NB4 (cell line): ENCODE measurements at regions not wholly inside any gene's neighbourhood (a gene's known extent, or its start where the extent isn't known, plus 50 kb on each side); places are given as distances from the start of the nearest gene placed in this dataset.

Experiments used
- CTCF ChIP-seq: IDR thresholded peaks from one replicate; pipeline ENCODE4 v1.5.1; 2012; ENCODE audit warnings: low read depth, low read length
- POLR2A ChIP-seq: IDR thresholded peaks from 2 replicates; pipeline ENCODE4 v1.6.1; 2011; ENCODE audit warnings: mild to moderate bottlenecking; ENCODE audit not compliant: insufficient read length; ENCODE audit errors: extremely low read depth
- TF ChIP-seq, protein P1 (sequence below): IDR thresholded peaks from 2 replicates; pipeline ENCODE4 v1.6.1; 2011; ENCODE audit warnings: low read depth, low read length

DNA sequence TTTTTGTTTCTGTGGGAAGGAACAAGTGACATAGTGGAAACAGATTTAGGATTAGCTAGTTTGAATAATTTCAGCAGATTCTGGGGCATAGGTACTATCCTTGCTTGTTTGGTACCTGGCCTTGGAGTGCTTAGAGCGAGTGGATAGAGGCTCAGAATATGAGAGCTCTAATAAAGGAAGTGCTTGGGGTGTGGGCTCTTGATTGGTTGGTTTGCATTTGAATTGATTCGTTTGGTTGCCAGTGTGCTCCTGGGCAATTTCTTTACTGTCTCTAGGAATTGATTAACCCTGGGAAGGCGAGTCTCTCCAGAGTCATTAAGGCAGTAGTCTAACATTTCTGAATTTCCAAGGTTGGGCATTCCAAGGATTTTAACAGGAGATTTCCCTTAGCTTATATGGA lies 98.0 kb downstream of the DTWD1 start:
- TF ChIP-seq CTCF, result no peak
- TF ChIP-seq POLR2A, result no peak
- TF ChIP-seq, protein P1, sequence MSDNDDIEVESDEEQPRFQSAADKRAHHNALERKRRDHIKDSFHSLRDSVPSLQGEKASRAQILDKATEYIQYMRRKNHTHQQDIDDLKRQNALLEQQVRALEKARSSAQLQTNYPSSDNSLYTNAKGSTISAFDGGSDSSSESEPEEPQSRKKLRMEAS, result no peak
